Mucosa of rectum (tissue), 2 donors: ENCODE measurements at regions not wholly inside any gene's neighbourhood (a gene's known extent, or its start where the extent isn't known, plus 50 kb on each side); places are given as distances from the start of the nearest gene placed in this dataset.
A peak's percentile ranks its signal among the peaks of the same experiment; 100 is the strongest.
"Not testable (repeated sequence)": the region's sequence is repeated elsewhere in the genome, so short reads cannot be mapped to it uniquely, and the experiment has no call there.

ENCODE experiments used
- H3K27ac ChIP-seq, 2 donors: one replicate each; pipeline ENCODE4 v1.7.0; 2013; ENCODE audit warnings: inconsistent platforms in 2 of 2, low read depth in 2 of 2, low read length in 2 of 2
- H3K27me3 ChIP-seq, 2 donors: one replicate each; pipeline ENCODE4 v1.7.0; 2013; ENCODE audit warnings: low read length in 2 of 2; ENCODE audit not compliant: control insufficient read depth in 2 of 2, insufficient read depth in 2 of 2
- H3K36me3 ChIP-seq, 2 donors: one replicate each; pipeline ENCODE4 v1.7.0; 2013; ENCODE audit warnings: low read length in 2 of 2; ENCODE audit not compliant: control insufficient read depth in 2 of 2, insufficient read depth in 2 of 2
- H3K4me1 ChIP-seq, 2 donors: one replicate each; pipeline ENCODE4 v1.7.0; 2013; ENCODE audit warnings: low read length in 2 of 2, mild to moderate bottlenecking in 1 of 2; ENCODE audit not compliant: control insufficient read depth in 2 of 2, insufficient read depth in 2 of 2
- H3K4me3 ChIP-seq, 2 donors: one replicate each; pipeline ENCODE4 v1.7.0; 2013; ENCODE audit warnings: low read length in 2 of 2
- H3K9ac ChIP-seq, 2 donors: one replicate each; pipeline ENCODE4 v1.7.0; 2013; ENCODE audit warnings: low read length in 2 of 2, low read depth in 1 of 2, mild to moderate bottlenecking in 1 of 2
- H3K9me3 ChIP-seq, 2 donors: one replicate each; pipeline ENCODE4 v1.7.0; 2013; ENCODE audit warnings: low read length in 2 of 2; ENCODE audit not compliant: control insufficient read depth in 2 of 2
- donor health status: healthy.
- donor health status: Normal muscosa, but diverticular disease.

DNA sequence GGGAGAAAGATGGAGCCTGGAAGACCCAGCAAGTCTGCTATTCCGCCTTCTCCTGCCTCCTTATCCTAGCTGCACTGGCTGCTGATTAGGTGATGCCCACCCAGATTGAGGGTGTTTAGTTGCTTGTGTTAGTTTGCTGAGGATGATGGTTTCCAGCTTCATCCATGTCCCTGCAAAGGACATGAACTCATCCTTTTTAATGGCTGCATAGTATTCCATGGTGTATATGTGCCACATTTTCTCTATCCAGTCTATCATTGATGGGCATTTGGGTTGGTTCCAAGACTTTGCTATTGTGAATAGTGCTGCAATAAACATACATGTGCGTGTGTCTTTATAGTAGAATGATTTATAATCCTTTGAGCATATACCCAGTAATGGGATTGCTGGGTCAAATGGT lies 131.7 kb downstream of the KCNA5 start:
- not testable (repeated sequence) for H3K9ac ChIP-seq, H3K4me1 ChIP-seq, H3K4me3 ChIP-seq, H3K27me3 ChIP-seq, H3K36me3 ChIP-seq, H3K9me3 ChIP-seq, H3K27ac ChIP-seq

GRCh38 chr12:5176036-5176435 lies 132.4 kb downstream of the KCNA5 start:
- Histone ChIP-seq H3K4me1 (no peaks in the 10 kb centered on the region), H3K9ac (no peak overlapping the region), H3K9me3 (no peaks in the 10 kb centered on the region), H3K27ac (no peak overlapping the region), H3K36me3 (no peaks in the 10 kb centered on the region), H3K4me3 (no peak overlapping the region), H3K27me3 (no peaks in the 10 kb centered on the region)

DNA sequence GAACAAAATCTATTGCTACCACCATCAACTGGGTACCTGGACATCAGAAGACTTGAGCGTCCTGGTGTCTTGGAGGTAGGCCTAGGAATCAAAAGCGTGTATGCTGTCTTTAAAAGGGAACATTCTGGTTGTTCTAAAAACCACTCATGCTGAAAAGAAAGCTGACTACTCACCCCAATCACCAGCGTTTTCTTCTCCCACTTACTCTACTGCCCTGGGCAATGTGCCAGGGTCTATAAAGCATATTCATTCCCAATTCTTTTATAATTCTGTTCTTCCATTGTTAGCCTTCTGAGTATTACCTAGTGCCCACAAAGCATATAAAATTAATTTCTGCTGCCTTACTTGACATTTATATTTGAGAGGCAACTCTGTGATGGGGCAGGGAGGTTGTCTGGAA lies 133.4 kb downstream of the KCNA5 start:
- H3K36me3 ChIP-seq, result no peaks in the 10 kb centered on the region

DNA sequence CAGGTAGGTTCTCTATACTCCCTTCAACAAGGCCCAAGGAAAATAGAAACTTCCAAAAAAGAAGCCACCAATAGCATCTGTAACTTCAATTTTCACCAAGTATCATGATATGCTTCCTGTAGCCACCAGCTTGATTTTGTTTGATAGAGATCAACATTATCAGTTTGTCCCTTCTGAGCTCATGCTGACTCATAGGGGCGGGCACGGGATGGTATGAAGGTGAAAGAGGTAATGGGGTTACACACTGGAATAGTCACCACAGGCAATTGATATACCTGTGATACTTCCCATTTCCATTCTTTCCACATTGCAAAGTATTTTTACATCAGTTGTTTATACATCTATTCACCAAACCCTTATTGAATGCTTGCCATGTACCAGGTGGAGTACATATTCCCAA lies 134.1 kb downstream of the KCNA5 start:
- no peaks in the 10 kb centered on the region for H3K27me3 ChIP-seq
- H3K9me3 ChIP-seq, result no peaks in the 10 kb centered on the region
- H3K4me3 ChIP-seq, result no peak overlapping the region
- no peaks in the 10 kb centered on the region for H3K36me3 ChIP-seq
- no peak overlapping the region for H3K9ac ChIP-seq
- H3K4me1 ChIP-seq, result no peaks in the 10 kb centered on the region
- H3K27ac ChIP-seq, result no peak overlapping the region

More for the DNA sequence above, 133.4 kb downstream of the KCNA5 start:
- H3K9me3 ChIP-seq, result no peaks in the 10 kb centered on the region
- no peaks in the 10 kb centered on the region for H3K4me1 ChIP-seq
- no peak overlapping the region for H3K4me3 ChIP-seq
- H3K9ac ChIP-seq, result no peak overlapping the region
- no peak overlapping the region for H3K27ac ChIP-seq
- H3K27me3 ChIP-seq, result no peaks in the 10 kb centered on the region

DNA sequence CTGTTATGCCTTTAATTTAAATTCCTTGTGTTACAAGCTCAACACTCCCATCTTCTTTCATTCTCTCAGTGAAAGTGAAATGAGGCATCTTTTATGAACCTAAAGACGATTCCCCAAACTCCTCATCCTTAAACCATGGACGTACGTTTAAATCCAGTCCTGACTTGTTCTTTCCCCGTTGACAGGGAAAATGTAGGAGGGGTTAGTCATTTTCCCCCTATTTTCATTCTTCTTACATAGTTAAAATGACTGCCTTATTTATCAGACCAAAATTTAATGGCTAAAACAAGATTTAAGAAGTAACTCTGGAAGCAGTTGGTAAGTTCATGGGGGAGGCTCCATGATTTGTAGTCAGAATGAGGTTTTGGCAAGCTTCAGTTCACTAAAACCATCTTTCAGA lies 134.9 kb downstream of the KCNA5 start:
- Histone ChIP-seq H3K4me1 (no peaks in the 10 kb centered on the region), H3K4me3 (no peak overlapping the region), H3K9ac (no peak overlapping the region), H3K36me3 (no peaks in the 10 kb centered on the region), H3K27me3 (no peaks in the 10 kb centered on the region), H3K27ac (no peak overlapping the region), H3K9me3 (no peaks in the 10 kb centered on the region)

- Histone ChIP-seq H3K36me3 (no peaks in the 10 kb centered on the region), H3K4me1 (no peaks in the 10 kb centered on the region), H3K27me3 (peaks cover 0 to 2% of the 10 kb centered on the region in 2 donors), H3K9me3 (no peaks in the 10 kb centered on the region), H3K9ac (no peak overlapping the region), H3K27ac (no peak overlapping the region), H3K4me3 (no peak overlapping the region)
Measured at GRCh38 chr12:5180496-5180895, 136.8 kb downstream of the KCNA5 start.

GRCh38 chr12:5184186-5184585 lies 140.5 kb downstream of the KCNA5 start:
- Histone ChIP-seq H3K9ac (no peak overlapping the region), H3K36me3 (no peaks in the 10 kb centered on the region), H3K27ac (no peak overlapping the region), H3K4me1 (no peaks in the 10 kb centered on the region), H3K9me3 (no peaks in the 10 kb centered on the region), H3K27me3 (peaks cover 0 to 2% of the 10 kb centered on the region in 2 donors), H3K4me3 (no peak overlapping the region)

GRCh38 chr12:5185435-5186069 lies 141.9 kb downstream of the KCNA5 start:
- Histone ChIP-seq H3K27me3 (peaks cover 0 to 2% of the 10 kb centered on the region in 2 donors), H3K27ac (no peak overlapping the region), H3K4me1 (no peaks in the 10 kb centered on the region), H3K9me3 (no peaks in the 10 kb centered on the region), H3K4me3 (peak overlapping the region in 1 of 2 donors; percentile 60), H3K9ac (no peak overlapping the region), H3K36me3 (no peaks in the 10 kb centered on the region)

DNA sequence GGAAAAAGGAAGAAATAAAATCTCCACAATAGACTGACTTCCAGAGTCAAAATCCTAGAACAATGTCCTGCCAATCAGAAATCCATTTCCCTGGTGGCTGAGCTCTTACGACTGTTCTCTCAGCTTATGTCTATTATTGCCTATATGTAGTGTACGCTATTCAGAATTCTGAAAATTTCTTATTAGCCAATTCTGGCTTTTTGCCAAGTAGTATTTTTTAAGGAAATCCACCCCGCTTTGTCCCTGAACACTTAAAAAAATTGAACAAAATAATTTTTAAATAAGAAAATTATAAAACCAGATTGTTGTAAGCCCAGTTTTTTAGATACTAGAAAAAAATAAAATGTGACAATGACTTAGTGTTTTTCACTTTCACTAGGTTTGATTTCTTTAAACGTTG lies 143.0 kb downstream of the KCNA5 start:
- Histone ChIP-seq H3K9ac (no peak overlapping the region), H3K27ac (no peak overlapping the region), H3K4me3 (no peak overlapping the region), H3K36me3 (no peaks in the 10 kb centered on the region), H3K4me1 (no peaks in the 10 kb centered on the region), H3K27me3 (peaks cover 0 to 2% of the 10 kb centered on the region in 2 donors), H3K9me3 (no peaks in the 10 kb centered on the region)

DNA sequence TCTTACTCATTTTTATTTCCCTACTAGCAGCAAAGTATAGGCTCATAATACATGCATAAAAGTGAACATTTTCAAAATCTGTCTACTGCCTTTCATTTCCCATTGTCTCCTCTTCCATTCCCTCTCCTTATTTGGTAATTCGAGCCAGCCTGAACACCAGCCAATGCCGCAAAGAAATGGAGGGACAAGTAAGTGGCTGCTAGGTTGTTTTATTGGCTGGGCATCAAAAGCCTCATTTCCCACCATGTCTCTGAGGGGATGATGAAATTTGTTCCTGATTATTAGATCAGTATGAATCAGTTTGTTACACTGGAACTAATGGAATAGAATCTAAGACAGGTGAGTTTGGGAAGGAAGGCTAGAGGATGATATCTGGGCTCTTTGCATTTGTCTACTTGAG lies 143.5 kb downstream of the KCNA5 start:
- no peak overlapping the region for H3K4me3 ChIP-seq
- no peaks in the 10 kb centered on the region for H3K36me3 ChIP-seq
- no peaks in the 10 kb centered on the region for H3K9me3 ChIP-seq
- H3K4me1 ChIP-seq, result no peaks in the 10 kb centered on the region
- peaks cover 0 to 2% of the 10 kb centered on the region in 2 donors for H3K27me3 ChIP-seq
- no peak overlapping the region for H3K9ac ChIP-seq
- H3K27ac ChIP-seq, result no peak overlapping the region

GRCh38 chr12:5188472-5188871 lies 144.8 kb downstream of the KCNA5 start:
- no peak overlapping the region for H3K27ac ChIP-seq
- no peak overlapping the region for H3K4me3 ChIP-seq
- peaks cover 0 to 2% of the 10 kb centered on the region in 2 donors for H3K27me3 ChIP-seq
- H3K36me3 ChIP-seq, result no peaks in the 10 kb centered on the region
- H3K4me1 ChIP-seq, result no peaks in the 10 kb centered on the region
- H3K9me3 ChIP-seq, result no peaks in the 10 kb centered on the region
- no peak overlapping the region for H3K9ac ChIP-seq
